ENCODE measurements at regions not wholly inside any gene's neighbourhood (a gene's known extent, or its start where the extent isn't known, plus 50 kb on each side); places are given as distances from the start of the nearest gene placed in this dataset.

DNA sequence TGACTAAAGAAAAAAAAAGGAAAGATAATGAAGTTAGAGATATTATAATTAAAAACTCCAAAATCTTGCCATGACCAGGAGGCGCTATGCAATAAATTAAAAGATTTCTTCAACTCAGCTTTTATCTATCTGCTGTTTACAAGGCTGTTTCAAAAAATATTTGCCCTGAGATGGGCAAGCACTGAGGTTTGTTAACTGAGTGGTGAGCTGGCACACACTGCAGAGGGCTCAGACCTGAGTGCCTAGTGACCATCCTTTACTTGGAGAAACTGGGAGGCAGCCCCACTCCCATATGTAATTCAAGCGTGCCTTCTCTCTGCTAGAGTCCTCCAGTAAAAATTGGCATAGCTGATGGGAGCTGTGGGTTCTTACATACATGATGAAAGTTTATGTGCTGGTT is 198.7 kb upstream of the TBC1D5 start:
- no peak for DNase-seq (ENCODE audit: low spot score)
- intact Hi-C loops (cut with DNase I): no loop called here

DNA sequence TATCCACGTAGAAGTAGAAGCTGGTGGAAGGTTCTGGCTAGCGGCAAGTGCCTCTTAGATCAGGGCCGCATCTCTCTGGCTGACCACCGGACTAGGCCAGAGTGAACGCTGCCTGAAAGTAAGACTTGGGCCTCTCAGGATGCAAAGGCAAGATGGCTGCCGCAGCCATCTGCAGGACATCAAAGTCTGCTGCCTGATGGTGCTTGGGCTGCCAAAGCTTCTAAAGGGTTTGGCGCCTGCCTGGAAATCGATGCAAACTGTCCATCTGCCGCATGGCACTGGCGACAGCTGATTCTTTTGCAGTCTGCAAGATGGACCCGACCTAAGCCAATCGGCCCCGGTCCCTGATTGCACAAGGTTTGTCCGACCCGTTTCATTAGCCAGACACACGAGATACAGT is 196.7 kb upstream of the TBC1D5 start:
- intact Hi-C loops (cut with DNase I): no loop called here
- DNase-seq (ENCODE audit: low spot score): no peak

GRCh38 chr3:17938313-17938712 is 195.9 kb upstream of the TBC1D5 start:
- intact Hi-C loops (cut with DNase I): no loop called here

GRCh38 chr3:17936736-17937480 is 194.5 kb upstream of the TBC1D5 start:
- intact Hi-C loops (cut with DNase I): no loop called here
- no peak for DNase-seq (ENCODE audit: low spot score)

More at GRCh38 chr3:17938313-17938712, 195.9 kb upstream of the TBC1D5 start:
- DNase-seq (ENCODE audit: low spot score): no peak

DNA sequence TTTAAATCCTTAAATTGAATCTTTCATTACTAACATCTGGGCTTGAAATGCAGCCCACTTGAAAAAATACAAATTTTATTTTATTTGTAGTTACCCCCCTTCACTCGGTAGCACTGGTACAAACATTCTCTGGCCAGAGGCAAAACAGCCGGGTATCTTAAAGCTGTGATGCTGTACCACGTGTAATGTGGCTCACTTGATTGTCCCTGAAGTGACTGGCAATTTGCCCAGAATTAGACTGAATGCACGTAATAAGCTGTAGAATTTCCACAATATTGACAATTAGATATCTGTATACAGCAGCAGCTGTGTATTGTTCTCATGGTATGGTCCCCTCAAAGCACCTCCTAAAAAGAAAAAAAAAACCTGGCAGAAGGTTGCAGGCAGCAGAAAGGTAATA is 192.8 kb upstream of the TBC1D5 start:
- intact Hi-C loops (cut with DNase I): no loop called here
- no peak for DNase-seq (ENCODE audit: low spot score)

- intact Hi-C loops (cut with DNase I): no loop called here
- DNase-seq (ENCODE audit: low spot score): no peak
These were observed 189.8 kb upstream of the TBC1D5 start for GRCh38 chr3:17932136-17932771.

DNA sequence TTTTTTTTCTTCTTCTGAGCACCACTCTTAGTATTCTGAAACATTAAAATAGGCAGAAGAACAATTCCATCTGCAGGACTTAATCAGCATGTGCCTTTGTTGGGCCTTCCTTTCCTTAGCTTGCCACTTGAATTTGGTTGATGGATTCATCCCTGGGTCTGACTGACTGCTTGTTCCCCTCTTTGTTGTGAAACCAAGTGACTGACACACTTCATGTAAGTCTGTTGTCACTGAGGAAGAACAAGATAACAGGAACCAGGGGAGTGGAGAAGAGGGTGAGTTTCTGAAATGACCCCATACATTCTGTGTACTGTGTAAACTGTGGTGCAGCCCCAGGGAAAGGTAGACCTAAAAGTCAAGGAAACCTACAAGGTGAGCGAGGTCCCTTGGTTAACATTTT is 188.7 kb upstream of the TBC1D5 start:
- intact Hi-C loops (cut with DNase I): no loop called here
- DNase-seq (ENCODE audit: low spot score): no peak

DNA sequence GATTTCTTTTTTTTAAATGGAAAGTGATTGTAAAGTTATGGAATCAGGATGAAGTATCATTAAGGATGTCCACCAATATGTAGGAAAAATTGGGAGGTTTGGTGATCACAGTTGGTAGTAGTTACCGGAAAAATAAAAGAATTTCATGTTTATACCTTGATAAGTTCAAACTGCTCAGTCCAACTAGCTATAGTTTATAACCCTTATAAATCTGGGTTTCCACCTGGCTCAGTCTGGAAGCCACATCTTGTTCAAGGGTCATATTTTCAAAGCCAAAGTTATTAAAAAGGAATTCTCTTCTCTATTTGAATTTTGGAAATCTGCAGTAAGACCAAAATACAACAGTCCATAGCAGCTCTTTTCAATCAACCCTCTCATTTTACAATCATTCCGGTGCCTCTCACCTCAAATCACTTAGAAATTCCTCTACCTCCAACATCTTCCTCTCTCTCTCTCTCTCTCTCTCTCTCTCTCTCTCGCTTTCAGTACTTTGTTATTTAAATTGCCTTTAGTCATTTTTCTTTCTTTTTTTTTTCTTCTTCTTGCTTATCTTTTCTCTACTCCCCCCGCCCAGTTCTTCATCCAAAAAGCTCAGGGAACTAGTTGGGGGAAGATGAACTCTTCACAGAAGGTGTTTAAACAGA is 186.2 kb upstream of the TBC1D5 start:
- no peak for DNase-seq (ENCODE audit: low spot score)
- intact Hi-C loops (cut with DNase I): no loop called here

DNA sequence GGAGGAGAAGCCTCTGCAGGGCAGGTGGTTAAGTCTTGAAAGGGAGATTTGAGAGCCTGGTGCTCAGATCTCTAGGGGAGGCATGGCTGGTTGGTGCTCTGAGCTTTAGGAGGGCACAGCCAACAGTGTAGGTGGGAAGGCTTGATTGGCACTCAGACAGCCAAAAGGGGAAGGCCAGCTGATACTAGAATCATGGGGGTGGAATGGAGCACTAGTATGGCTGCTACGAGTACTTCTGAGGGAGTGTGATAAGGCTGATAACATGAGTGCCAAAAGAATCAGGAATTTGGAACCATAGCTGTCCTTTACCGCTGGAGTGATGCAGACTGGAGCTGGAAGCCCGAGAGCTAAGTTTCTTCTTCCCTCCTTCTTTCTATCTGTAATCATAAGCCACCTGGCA is 184.6 kb upstream of the TBC1D5 start:
- intact Hi-C loops (cut with DNase I): no loop called here
- no peak for DNase-seq (ENCODE audit: low spot score)

DNA sequence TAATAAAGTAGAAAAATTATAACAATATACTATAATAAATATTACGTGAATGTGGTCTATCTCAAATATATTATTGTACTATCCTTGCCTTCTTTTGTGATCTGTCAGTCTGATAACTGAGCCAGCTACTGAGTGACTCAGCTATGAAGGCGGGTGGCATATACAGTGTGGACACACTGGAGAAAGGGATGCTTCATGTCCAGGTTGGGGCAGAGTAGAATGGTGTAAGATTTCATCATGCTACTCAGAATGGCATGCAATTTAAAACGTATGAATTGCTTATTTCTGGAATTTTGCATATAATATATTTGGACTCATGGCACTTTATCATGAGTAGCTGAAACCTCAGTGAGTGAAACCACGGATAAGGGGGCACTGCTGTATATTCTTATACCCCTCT is 172.9 kb upstream of the TBC1D5 start:
- DNase-seq (ENCODE audit: low spot score): no peak
- intact Hi-C loops (cut with DNase I): no loop called here

GRCh38 chr3:17913359-17913758 is 170.9 kb upstream of the TBC1D5 start:
- intact Hi-C loops (cut with DNase I): no loop called here
- no peak for DNase-seq (ENCODE audit: low spot score)

DNA sequence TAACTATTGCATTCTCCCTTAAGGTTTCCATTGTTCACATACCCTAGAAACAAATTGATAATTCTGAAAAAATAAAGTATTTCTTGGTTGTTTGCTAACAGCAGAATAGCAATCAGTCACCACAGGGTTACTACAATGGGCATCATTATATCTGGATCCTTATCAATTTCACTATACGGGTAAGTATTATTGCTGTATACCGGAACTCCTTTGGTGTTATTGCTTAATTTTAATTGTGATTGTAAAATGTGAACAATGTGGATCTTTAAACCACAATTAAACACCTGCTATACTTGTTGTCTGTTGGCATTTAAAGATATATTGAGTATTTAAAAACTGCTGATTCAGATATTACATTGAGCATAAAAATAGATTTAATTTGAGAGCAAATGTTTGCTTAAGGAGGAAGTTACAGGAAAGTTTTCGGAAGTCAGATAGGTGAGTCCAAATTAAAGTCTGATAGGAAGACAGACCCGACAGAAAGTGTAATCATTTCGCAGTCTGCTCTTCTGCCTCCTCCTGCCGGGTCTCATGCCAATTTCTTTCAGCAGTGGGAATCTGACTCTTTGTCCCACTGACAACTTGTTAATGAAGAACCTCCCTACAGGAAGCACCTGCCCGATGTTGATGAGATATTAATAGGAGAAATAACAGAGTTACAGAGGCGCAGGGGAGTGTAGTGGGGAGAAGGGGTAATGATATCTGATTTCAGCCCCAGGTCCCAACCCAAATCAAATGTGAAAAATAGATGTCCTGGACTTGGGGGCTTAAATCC is 169.7 kb upstream of the TBC1D5 start:
- no peak for DNase-seq (ENCODE audit: low spot score)
- intact Hi-C loops (cut with DNase I): no loop called here

- intact Hi-C loops (cut with DNase I): no loop called here
These were observed 168.5 kb upstream of the TBC1D5 start for GRCh38 chr3:17910922-17911321.

DNA sequence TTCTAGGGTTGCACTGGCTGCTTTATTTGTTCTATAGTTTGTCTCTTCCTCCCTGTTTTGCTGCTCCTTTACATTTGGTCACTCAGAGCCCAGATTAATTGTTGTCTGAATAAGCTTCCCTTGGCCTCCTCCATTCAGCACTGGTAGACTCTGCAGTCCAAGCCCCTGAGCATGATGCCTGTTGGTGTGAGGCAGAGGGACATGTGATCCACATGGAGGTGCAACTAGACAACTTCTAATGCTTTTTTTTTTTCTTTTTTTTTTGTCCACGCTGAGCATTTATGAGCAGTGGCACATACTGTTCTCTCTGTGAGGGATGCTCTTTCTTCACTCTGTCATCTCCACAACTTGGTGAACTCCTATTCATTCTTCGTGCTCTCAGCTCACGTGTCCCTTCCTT is 167.3 kb upstream of the TBC1D5 start:
- no peak for DNase-seq (ENCODE audit: low spot score)
- intact Hi-C loops (cut with DNase I): no loop called here

More at GRCh38 chr3:17910922-17911321, 168.5 kb upstream of the TBC1D5 start:
- DNase-seq (ENCODE audit: low spot score): no peak

DNA sequence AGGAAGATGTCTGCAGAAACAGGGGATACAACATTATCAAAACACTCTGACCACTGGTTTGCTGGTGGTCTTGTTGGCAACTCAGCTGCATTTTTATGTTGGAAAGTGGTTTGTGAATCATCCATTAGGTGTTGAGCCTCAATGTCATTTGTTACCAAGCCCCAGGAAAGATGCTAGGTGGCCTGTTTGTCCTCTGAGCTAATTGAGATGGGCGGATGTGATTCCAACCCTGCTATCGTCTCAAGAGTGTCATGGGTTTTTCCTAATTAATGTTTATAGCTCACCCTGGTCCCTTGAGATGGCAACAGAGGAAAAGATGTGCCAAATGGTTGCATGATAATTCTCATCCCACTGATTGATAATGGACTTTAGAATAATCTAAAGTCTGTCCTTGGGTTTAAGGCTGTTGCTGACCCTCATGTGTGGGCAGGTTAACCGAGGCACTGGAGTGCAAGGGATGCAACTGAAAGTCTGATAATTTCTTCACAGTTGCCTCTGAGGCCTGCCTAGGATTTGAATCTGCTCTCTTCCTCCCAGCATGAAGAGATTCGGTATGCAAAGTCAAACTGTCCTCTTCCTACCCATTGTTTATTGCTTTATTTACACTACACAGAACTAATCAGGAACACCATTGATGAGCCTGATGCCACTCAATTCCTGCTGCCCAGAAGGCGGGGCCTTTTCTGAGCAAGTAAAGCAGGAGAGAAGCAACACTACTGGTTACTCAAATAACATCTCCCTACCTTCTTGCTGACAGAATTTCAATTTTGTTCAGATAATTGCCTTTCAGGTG is 166.2 kb upstream of the TBC1D5 start:
- intact Hi-C loops (cut with DNase I): no loop called here
- DNase-seq (ENCODE audit: low spot score): no peak

GRCh38 chr3:17905996-17906395 is 163.6 kb upstream of the TBC1D5 start:
- no peak for DNase-seq (ENCODE audit: low spot score)
- intact Hi-C loops (cut with DNase I): no loop called here

DNA sequence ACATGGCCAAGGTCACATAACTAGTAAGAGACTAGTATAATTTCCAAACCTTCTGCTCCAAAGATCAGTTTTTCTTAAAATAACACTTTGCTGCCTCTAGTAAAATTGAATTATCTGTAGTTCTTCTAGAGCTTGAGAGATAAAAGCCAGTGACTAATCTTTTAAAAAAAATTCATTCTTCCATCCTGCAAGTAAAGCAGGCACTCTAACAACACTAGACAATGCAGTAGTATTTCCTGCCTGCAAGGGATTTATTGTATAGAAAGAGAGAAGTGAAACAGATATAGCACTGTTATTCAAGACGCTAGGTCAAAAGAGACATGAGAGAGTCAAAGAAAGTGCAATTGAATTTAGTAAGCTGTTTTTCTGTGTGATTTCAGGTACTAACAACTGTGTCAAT is 159.5 kb upstream of the TBC1D5 start:
- DNase-seq (ENCODE audit: low spot score): no peak
- intact Hi-C loops (cut with DNase I): no loop called here

DNA sequence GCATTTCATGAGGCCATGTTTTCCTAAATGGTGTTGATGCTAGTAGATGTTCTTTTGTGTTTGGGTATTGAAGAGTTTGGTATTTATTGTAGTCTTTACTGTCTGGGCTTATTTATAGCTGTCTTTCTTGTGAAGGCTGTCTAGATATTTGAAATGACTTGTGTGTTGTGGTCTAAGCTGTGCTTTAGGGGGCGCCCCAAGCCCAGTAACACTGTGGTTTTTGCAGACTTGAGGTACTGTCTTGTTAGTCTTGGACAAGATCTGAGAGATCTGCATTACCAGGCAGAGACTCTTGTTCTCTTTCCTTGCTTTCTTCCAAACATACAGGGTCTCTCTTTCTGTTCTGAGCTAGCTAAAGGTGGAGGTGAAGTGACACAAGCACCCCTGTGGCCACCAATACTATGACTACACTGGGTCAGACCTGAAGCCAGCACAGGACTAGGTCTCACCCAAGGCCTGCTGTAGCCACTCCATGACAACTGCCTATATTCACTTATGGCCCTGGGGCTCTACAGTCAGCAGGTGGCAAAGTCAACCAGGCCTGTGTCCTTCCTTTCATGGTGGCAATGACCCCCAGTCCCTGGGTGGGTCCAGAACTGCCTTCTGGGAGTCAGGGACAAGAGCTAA is 152.1 kb upstream of the TBC1D5 start:
- no peak for DNase-seq (ENCODE audit: low spot score)
- intact Hi-C loops (cut with DNase I): no loop called here

All from cardiac septum (tissue), 1 donor.